GM21528 (cell line): ENCODE measurements at regions not wholly inside any gene's neighbourhood (a gene's known extent, or its start where the extent isn't known, plus 50 kb on each side); places are given as distances from the start of the nearest gene placed in this dataset.
"Not testable (repeated sequence)": the region's sequence is repeated elsewhere in the genome, so short reads cannot be mapped to it uniquely, and the experiment has no call there.

Source experiments
- ATAC-seq: cut with Tn5 transposase; IDR thresholded peaks from one replicate; pipeline ENCODE4 v1.9.1; 2021; ENCODE audit warnings: mild to moderate bottlenecking, moderate library complexity; ENCODE audit not compliant: unreplicated experiment, low FRiP score

GRCh38 chr12:92408072-92408900, 262.6 kb upstream of the BTG1 start:
- peak; percentile 44 for ATAC-seq

- ATAC-seq = not testable (repeated sequence)
These were observed 260.9 kb upstream of the BTG1 start for GRCh38 chr12:92406404-92407070.

GRCh38 chr12:92405801-92406251, 260.2 kb upstream of the BTG1 start:
- not testable (repeated sequence) for ATAC-seq

GRCh38 chr12:92404921-92405320, 259.3 kb upstream of the BTG1 start:
- no peak for ATAC-seq

GRCh38 chr12:92404259-92404894, 258.7 kb upstream of the BTG1 start:
- ATAC-seq = peak; percentile 11

- peak; percentile 79 for ATAC-seq
These were observed 257.8 kb upstream of the BTG1 start for GRCh38 chr12:92403210-92404175.

- no peak for ATAC-seq
These were observed 256.8 kb upstream of the BTG1 start for GRCh38 chr12:92402415-92402814.

- peak; percentile 40 for ATAC-seq
These were observed 254.4 kb upstream of the BTG1 start for GRCh38 chr12:92400006-92400405.

GRCh38 chr12:92398565-92399309, 253.1 kb upstream of the BTG1 start:
- ATAC-seq = no peak

- ATAC-seq = no peak
These were observed 251.1 kb upstream of the BTG1 start for GRCh38 chr12:92396647-92397252.

GRCh38 chr12:92395322-92395721, 249.7 kb upstream of the BTG1 start:
- no peak for ATAC-seq

- no peak for ATAC-seq
These were observed 249.2 kb upstream of the BTG1 start for GRCh38 chr12:92394895-92395294.

- ATAC-seq = no peak
These were observed 247.9 kb upstream of the BTG1 start for GRCh38 chr12:92393504-92393903.

GRCh38 chr12:92391726-92392125, 246.1 kb upstream of the BTG1 start:
- not testable (repeated sequence) for ATAC-seq

GRCh38 chr12:92389466-92389865, 243.8 kb upstream of the BTG1 start:
- ATAC-seq = no peak

- no peak for ATAC-seq
These were observed 239.7 kb upstream of the BTG1 start for GRCh38 chr12:92385296-92385695.

GRCh38 chr12:92384571-92384970, 238.9 kb upstream of the BTG1 start:
- no peak for ATAC-seq

GRCh38 chr12:92382383-92382878, 236.8 kb upstream of the BTG1 start:
- ATAC-seq = no peak

GRCh38 chr12:92381856-92382255, 236.2 kb upstream of the BTG1 start:
- ATAC-seq = no peak
